Gastrocnemius medialis (tissue), 4 donors: ENCODE measurements at regions not wholly inside any gene's neighbourhood (a gene's known extent, or its start where the extent isn't known, plus 50 kb on each side); places are given as distances from the start of the nearest gene placed in this dataset.

Experiments
- ATAC-seq, 2 donors: fragments of 150-250 bp; one replicate each; pipeline ENCODE4 v1.9.1; 2016
- DNase-seq, 2 donors: peaks; one replicate each; pipeline ENCODE4 v3.0.0-alpha.2; 2019
- H3K27ac ChIP-seq, 4 donors: fragments of 200-600 bp; sonication (generic); 1 replicate in 1 of 4; 2 replicates in 3 of 4; pipeline ENCODE4 v1.5.1; 2016 to 2018; ENCODE audit warnings: mild to moderate bottlenecking in 2 of 4, moderate library complexity in 1 of 4
- H3K27me3 ChIP-seq, 3 donors: fragments of 200-600 bp; sonication (generic) in 2 of 3; 1 replicate in 1 of 3; 2 replicates in 2 of 3; pipeline versions ENCODE4 v1.5.1 to v1.6.0; 2016 to 2019; ENCODE audit warnings: mild to moderate bottlenecking in 1 of 3, moderate library complexity in 1 of 3
- H3K36me3 ChIP-seq, 2 donors: fragments of 200-600 bp; sonication (generic) in 1 of 2; one replicate each; pipeline ENCODE4 v1.5.1; 2017 to 2018
- H3K4me1 ChIP-seq, 2 donors: fragments of 200-600 bp; sonication (generic) in 1 of 2; one replicate each; pipeline ENCODE4 v1.5.1; 2016 to 2017; ENCODE audit warnings: mild to moderate bottlenecking in 2 of 2
- H3K4me3 ChIP-seq, 4 donors: fragments of 200-600 bp; sonication (generic) in 3 of 4; 1 replicate in 1 of 4; 2 replicates in 3 of 4; pipeline ENCODE4 v1.5.1; 2016 to 2019; ENCODE audit warnings: mild to moderate bottlenecking in 2 of 4
- H3K9me3 ChIP-seq, 3 donors: fragments of 200-600 bp; sonication (generic) in 2 of 3; 1 replicate in 1 of 3; 2 replicates in 2 of 3; pipeline ENCODE4 v1.5.1; 2016 to 2019
- POLR2A ChIP-seq, 2 donors: fragments of 450-650 bp; IDR thresholded peaks; one replicate each; pipeline ENCODE4 v1.6.1; 2017; ENCODE audit warnings: antibody characterized with exemption in 2 of 2, mild to moderate bottlenecking in 2 of 2, moderate library complexity in 2 of 2
- in situ Hi-C, 4 donors: fragments of 200-750 bp; cut with MboI; loops; one replicate each; pipeline versions ENCODE4 v1.15.0 to v1.8.0; 2017; ENCODE audit warnings: low sequenced_read_pairs in 4 of 4
- intact Hi-C: fragments of 100-400 bp; cut with DNase I; formaldehyde crosslinking; loops from one replicate; pipeline ENCODE4 v1.15.1; 2023; ENCODE audit warnings: low total_unique reads
- TF ChIP-seq, protein P1 (sequence below), 5 experiments: fragments of 450-650 bp in 3 of 5; fragments of 200-600 bp in 2 of 5; sonication (generic) in 2 of 5; IDR thresholded peaks in 4 of 5; conservative IDR thresholded peaks in 1 of 5; 1 replicate in 4 of 5; 2 replicates in 1 of 5; pipeline ENCODE4 v1.5.1; 2016 to 2019; ENCODE audit warnings: antibody characterized with exemption in 5 of 5, mild to moderate bottlenecking in 3 of 5, moderate library complexity in 3 of 5

- DNase-seq = no peak
- ATAC-seq = no peak
- no peak for TF ChIP-seq POLR2A (IDR thresholded peaks at IDR 0.05)
- TF ChIP-seq, protein P1, sequence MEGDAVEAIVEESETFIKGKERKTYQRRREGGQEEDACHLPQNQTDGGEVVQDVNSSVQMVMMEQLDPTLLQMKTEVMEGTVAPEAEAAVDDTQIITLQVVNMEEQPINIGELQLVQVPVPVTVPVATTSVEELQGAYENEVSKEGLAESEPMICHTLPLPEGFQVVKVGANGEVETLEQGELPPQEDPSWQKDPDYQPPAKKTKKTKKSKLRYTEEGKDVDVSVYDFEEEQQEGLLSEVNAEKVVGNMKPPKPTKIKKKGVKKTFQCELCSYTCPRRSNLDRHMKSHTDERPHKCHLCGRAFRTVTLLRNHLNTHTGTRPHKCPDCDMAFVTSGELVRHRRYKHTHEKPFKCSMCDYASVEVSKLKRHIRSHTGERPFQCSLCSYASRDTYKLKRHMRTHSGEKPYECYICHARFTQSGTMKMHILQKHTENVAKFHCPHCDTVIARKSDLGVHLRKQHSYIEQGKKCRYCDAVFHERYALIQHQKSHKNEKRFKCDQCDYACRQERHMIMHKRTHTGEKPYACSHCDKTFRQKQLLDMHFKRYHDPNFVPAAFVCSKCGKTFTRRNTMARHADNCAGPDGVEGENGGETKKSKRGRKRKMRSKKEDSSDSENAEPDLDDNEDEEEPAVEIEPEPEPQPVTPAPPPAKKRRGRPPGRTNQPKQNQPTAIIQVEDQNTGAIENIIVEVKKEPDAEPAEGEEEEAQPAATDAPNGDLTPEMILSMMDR (IDR thresholded peaks at IDR 0.05 in 4 of 5, conservative IDR thresholded peaks at IDR 0.05 in 1 of 5) = no peak
- in situ Hi-C loops = no loop called here
- Histone ChIP-seq H3K27me3 (no peaks in the 10 kb centered on the region), H3K36me3 (no peaks in the 10 kb centered on the region), H3K27ac (no peak overlapping the region), H3K9me3 (no peaks in the 10 kb centered on the region), H3K4me1 (no peaks in the 10 kb centered on the region), H3K4me3 (no peak overlapping the region)
- intact Hi-C loops = no loop called here
These were observed 405.5 kb upstream of the FIGN start for GRCh38 chr2:164141271-164141670.

GRCh38 chr2:164138750-164139149, 402.9 kb upstream of the FIGN start:
- in situ Hi-C loops (no loop called here), intact Hi-C loops (no loop called here)
- Histone ChIP-seq H3K4me3 (no peak overlapping the region), H3K27me3 (no peaks in the 10 kb centered on the region), H3K27ac (no peak overlapping the region), H3K9me3 (no peaks in the 10 kb centered on the region), H3K4me1 (no peaks in the 10 kb centered on the region), H3K36me3 (no peaks in the 10 kb centered on the region)
- no peak for TF ChIP-seq POLR2A (IDR thresholded peaks at IDR 0.05)
- TF ChIP-seq, protein P1 (IDR thresholded peaks at IDR 0.05 in 4 of 5, conservative IDR thresholded peaks at IDR 0.05 in 1 of 5) = no peak
- ATAC-seq (no peak), DNase-seq (no peak)

- DNase-seq (no peak), ATAC-seq (no peak)
- Histone ChIP-seq H3K27me3 (no peaks in the 10 kb centered on the region), H3K9me3 (no peaks in the 10 kb centered on the region), H3K4me3 (no peak overlapping the region), H3K4me1 (no peaks in the 10 kb centered on the region), H3K27ac (no peak overlapping the region), H3K36me3 (no peaks in the 10 kb centered on the region)
- intact Hi-C loops = no loop called here
- in situ Hi-C loops = no loop called here
- TF ChIP-seq, protein P1 (IDR thresholded peaks at IDR 0.05 in 4 of 5, conservative IDR thresholded peaks at IDR 0.05 in 1 of 5) = no peak
- no peak for TF ChIP-seq POLR2A (IDR thresholded peaks at IDR 0.05)
These were observed 398.5 kb upstream of the FIGN start for GRCh38 chr2:164134336-164134735.

DNA sequence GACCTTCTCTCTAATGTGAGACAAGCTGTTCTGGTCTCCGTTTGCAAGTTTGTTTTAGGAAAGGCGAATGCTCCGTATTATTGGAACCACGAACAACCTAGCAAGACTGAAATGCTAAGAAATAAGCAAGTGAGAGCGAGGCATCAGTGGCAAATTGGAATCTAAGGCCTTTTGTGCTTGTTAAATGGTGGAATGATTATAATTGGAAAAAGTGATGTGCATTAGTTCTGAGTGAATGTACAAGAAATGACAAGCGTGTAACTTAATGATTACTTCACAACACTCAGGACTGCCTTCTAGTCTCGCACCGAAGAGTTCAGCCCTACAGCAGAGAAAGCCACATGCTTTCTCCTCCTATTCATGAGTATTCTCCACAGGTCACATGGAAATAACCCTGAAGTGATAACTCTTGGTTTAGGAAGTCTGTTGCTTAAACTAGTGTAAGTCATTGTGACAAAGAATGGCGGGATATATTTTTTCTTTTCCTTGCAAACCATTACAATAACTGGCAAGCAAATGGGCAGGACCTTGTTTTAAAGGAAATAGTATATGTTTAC, 392.2 kb upstream of the FIGN start:
- no peak overlapping the region for H3K4me3 ChIP-seq
- no peak for ATAC-seq
- no peaks in the 10 kb centered on the region for H3K36me3 ChIP-seq
- in situ Hi-C loops (no loop called here), intact Hi-C loops (no loop called here)
- no peaks in the 10 kb centered on the region for H3K9me3 ChIP-seq
- no peaks in the 10 kb centered on the region for H3K4me1 ChIP-seq
- TF ChIP-seq, protein P1 (IDR thresholded peaks at IDR 0.05 in 4 of 5, conservative IDR thresholded peaks at IDR 0.05 in 1 of 5) = no peak
- TF ChIP-seq POLR2A (IDR thresholded peaks at IDR 0.05) = no peak
- no peak overlapping the region for H3K27ac ChIP-seq
- DNase-seq = no peak
- no peaks in the 10 kb centered on the region for H3K27me3 ChIP-seq
